Activated naive CD8-positive, alpha-beta T cell treated with anti-CD3 and anti-CD28 coated beads for 36 hours (primary cell): ENCODE measurements at regions not wholly inside any gene's neighbourhood (a gene's known extent, or its start where the extent isn't known, plus 50 kb on each side); places are given as distances from the start of the nearest gene placed in this dataset.
"Not testable (repeated sequence)": the region's sequence is repeated elsewhere in the genome, so short reads cannot be mapped to it uniquely, and the experiment has no call there.

Experiments
- DNase-seq: peaks from one replicate; pipeline ENCODE4 v3.0.0; 2021
- H3K27ac Mint-ChIP-seq: one replicate; pipeline ENCODE4 v1.8.0; 2022; ENCODE audit warnings: mild to moderate bottlenecking, moderate library complexity, mixed read lengths
- H3K27me3 Mint-ChIP-seq: one replicate; pipeline ENCODE4 v1.8.0; 2022; ENCODE audit warnings: mild to moderate bottlenecking, mixed read lengths
- H3K36me3 Mint-ChIP-seq: one replicate; pipeline ENCODE4 v1.8.0; 2021; ENCODE audit warnings: mild to moderate bottlenecking, mixed read lengths
- H3K4me1 Mint-ChIP-seq: one replicate; pipeline ENCODE4 v1.8.0; 2021; ENCODE audit warnings: mixed read lengths
- H3K4me3 Mint-ChIP-seq: one replicate; pipeline ENCODE4 v1.8.0; 2022; ENCODE audit warnings: mild to moderate bottlenecking, moderate library complexity, mixed read lengths
- H3K9me3 Mint-ChIP-seq: one replicate; pipeline ENCODE4 v1.8.0; 2022; ENCODE audit warnings: mixed read lengths

DNA sequence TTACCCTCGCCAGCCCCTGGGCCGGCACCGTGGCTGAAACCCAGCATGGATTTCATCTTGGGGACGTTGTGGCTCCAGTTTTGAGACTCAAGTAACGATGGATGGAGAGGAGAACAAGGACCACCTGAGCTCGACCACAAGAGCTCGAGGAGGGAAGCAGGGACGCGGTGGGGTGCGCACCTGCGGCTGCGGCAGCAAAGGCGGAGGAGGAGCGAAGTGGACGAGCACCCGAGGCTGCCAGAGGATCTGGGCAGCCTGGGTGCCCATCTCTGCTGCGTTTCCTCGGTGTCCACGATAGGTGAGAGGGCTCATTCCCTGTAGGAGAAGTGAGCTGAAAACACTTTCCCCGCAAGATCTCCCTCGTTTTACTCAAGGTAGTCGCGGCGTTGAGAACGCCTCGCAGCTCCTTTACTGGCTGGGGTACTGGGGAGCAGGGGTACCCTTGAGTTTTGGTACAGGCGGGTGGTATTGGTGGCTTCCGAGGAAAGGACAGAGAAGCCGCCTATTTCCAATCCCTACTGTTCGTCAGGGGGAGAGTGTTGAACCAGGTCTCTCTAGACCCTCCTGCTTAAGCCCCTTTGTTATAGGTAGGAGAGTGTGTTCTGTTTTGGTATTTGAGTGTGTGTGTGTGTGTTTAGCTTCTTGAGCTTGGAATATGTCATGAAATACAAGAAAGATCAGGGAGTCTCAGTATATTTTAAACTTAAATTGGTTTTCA, 137.7 kb downstream of the TRIM27 start:
- H3K36me3 Mint-ChIP-seq = peaks cover 23% of the 10 kb centered on the region
- no peak for DNase-seq
- no peak overlapping the region for H3K4me3 Mint-ChIP-seq
- H3K27me3 Mint-ChIP-seq = peaks cover 100% of the 10 kb centered on the region
- peaks cover 37% of the 10 kb centered on the region for H3K9me3 Mint-ChIP-seq
- no peak overlapping the region for H3K27ac Mint-ChIP-seq
- H3K4me1 Mint-ChIP-seq = peaks cover 15% of the 10 kb centered on the region

- Mint-ChIP-seq H3K36me3 (peaks cover 13% of the 10 kb centered on the region), H3K9me3 (peaks cover 33% of the 10 kb centered on the region), H3K27me3 (peaks cover 99% of the 10 kb centered on the region), H3K4me3 (peak overlapping the region; percentile 71), H3K27ac (peak overlapping the region; percentile 78), H3K4me1 (peaks cover 19% of the 10 kb centered on the region)
- DNase-seq = peak; percentile 41
Observed at GRCh38 chr6:28789553-28790083, 134.2 kb downstream of the TRIM27 start.

- peaks cover 99% of the 10 kb centered on the region for H3K27me3 Mint-ChIP-seq
- peaks cover 33% of the 10 kb centered on the region for H3K9me3 Mint-ChIP-seq
- peak overlapping the region; percentile 41 for H3K4me3 Mint-ChIP-seq
- H3K36me3 Mint-ChIP-seq = peaks cover 15% of the 10 kb centered on the region
- no peak for DNase-seq
- H3K4me1 Mint-ChIP-seq = peaks cover 23% of the 10 kb centered on the region
- H3K27ac Mint-ChIP-seq = no peak overlapping the region
Observed at GRCh38 chr6:28791002-28791383, 132.8 kb downstream of the TRIM27 start.

GRCh38 chr6:28794175-28795002, 129.4 kb downstream of the TRIM27 start:
- Mint-ChIP-seq H3K27ac (no peak overlapping the region), H3K4me3 (peak overlapping the region; percentile 48), H3K27me3 (peaks cover 93% of the 10 kb centered on the region), H3K9me3 (peaks cover 25% of the 10 kb centered on the region), H3K4me1 (peaks cover 25% of the 10 kb centered on the region), H3K36me3 (peaks cover 7% of the 10 kb centered on the region)
- DNase-seq = no peak

- Mint-ChIP-seq H3K9me3 (peaks cover 15% of the 10 kb centered on the region), H3K27me3 (peaks cover 92% of the 10 kb centered on the region), H3K4me1 (peaks cover 15% of the 10 kb centered on the region)
- H3K27ac Mint-ChIP-seq, H3K4me3 Mint-ChIP-seq, DNase-seq, H3K36me3 Mint-ChIP-seq: not testable (repeated sequence)
Observed at GRCh38 chr6:28800647-28801046, 123.1 kb downstream of the TRIM27 start.

GRCh38 chr6:28802417-28803336, 121.1 kb downstream of the TRIM27 start:
- peaks cover 11% of the 10 kb centered on the region for H3K9me3 Mint-ChIP-seq
- peak; percentile 42 for DNase-seq
- peak overlapping the region; percentile 63 for H3K27ac Mint-ChIP-seq
- H3K4me1 Mint-ChIP-seq = peaks cover 11% of the 10 kb centered on the region
- peaks cover 3% of the 10 kb centered on the region for H3K36me3 Mint-ChIP-seq
- peaks cover 92% of the 10 kb centered on the region for H3K27me3 Mint-ChIP-seq
- H3K4me3 Mint-ChIP-seq = peak overlapping the region; percentile 2

- H3K36me3 Mint-ChIP-seq = peaks cover 6% of the 10 kb centered on the region
- peaks cover 16% of the 10 kb centered on the region for H3K4me1 Mint-ChIP-seq
- no peak overlapping the region for H3K27ac Mint-ChIP-seq
- no peak overlapping the region for H3K4me3 Mint-ChIP-seq
- no peak for DNase-seq
- H3K9me3 Mint-ChIP-seq = peaks cover 16% of the 10 kb centered on the region
- H3K27me3 Mint-ChIP-seq = peaks cover 94% of the 10 kb centered on the region
Observed at GRCh38 chr6:28803337-28803709, 120.5 kb downstream of the TRIM27 start.

DNA sequence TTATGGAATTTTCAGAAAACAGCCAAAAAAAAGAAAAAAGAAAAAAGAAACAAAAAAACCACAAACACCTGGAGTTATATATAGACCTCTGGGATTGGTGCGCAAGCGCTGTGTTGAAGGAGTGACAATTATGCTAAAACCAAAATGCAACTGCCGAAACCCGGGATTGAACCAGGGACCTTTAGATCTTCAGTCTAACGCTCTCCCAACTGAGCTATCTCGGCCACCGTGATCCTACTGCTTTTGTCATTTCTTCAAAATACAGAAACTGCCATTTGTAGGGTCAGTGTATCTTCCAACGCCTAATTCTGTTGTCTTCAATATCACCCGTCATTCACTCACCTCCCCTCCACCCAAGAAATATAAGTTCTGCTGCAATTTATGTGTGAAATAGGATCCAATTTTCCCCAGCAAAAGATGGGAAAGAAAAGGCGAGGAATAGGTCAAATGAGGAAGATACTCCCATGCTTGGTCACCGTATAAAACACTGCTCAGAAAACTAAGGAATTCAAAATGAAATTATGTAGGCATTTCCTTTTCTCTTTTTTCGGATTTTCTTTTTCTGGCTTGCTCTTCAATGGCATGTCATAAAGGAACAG, 116.0 kb downstream of the TRIM27 start:
- Mint-ChIP-seq H3K9me3 (peaks cover 29% of the 10 kb centered on the region), H3K4me3 (peak overlapping the region; percentile 50), H3K27me3 (peaks cover 99% of the 10 kb centered on the region), H3K27ac (peak overlapping the region; percentile 50), H3K4me1 (peaks cover 30% of the 10 kb centered on the region), H3K36me3 (peaks cover 12% of the 10 kb centered on the region)
- DNase-seq = peak; percentile 44

- no peak for DNase-seq
- H3K9me3 Mint-ChIP-seq = peaks cover 30% of the 10 kb centered on the region
- H3K36me3 Mint-ChIP-seq = peaks cover 12% of the 10 kb centered on the region
- H3K27me3 Mint-ChIP-seq = peaks cover 99% of the 10 kb centered on the region
- peaks cover 24% of the 10 kb centered on the region for H3K4me1 Mint-ChIP-seq
- H3K27ac Mint-ChIP-seq = no peak overlapping the region
- peak overlapping the region; percentile 29 for H3K4me3 Mint-ChIP-seq
Observed at GRCh38 chr6:28808383-28808782, 115.4 kb downstream of the TRIM27 start.

DNA sequence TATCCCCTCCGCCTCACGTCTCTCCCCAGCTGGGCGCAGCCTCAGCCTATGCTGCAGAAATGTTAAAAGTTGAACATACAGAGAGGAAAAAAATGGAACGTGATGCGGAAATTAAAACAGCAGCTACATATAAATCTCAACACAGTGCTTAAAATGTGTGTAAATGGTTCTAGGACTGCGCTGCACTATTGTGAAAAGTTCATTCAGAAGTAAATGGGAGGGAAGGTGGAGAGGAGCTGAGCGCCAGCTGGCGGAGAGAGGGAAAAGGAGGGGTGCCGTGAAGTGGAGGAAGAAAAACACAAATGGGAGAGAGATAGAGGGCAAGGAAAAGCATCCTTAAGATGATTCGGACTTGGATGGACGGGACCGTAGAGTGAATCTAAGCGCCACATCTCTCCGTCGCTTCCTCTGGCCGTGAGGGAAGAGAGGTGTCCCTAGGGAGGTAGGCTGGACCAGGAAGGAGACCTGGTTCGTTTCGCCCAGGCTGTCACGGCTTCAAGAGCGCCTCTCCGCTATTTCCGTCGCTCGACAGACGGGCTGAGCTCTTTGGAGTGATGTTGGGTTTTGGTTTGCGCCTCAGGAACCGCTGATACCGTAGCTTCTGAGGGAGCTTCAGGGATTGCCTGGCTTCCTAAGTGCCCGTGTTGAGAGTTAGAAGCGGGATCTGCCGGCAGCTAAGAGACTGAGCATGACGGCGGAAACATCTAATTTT, 113.7 kb downstream of the TRIM27 start:
- Mint-ChIP-seq H3K4me3 (peak overlapping the region; percentile 57), H3K4me1 (peaks cover 27% of the 10 kb centered on the region), H3K27ac (no peak overlapping the region), H3K36me3 (peaks cover 14% of the 10 kb centered on the region), H3K9me3 (peaks cover 29% of the 10 kb centered on the region), H3K27me3 (peaks cover 100% of the 10 kb centered on the region)
- no peak for DNase-seq

DNA sequence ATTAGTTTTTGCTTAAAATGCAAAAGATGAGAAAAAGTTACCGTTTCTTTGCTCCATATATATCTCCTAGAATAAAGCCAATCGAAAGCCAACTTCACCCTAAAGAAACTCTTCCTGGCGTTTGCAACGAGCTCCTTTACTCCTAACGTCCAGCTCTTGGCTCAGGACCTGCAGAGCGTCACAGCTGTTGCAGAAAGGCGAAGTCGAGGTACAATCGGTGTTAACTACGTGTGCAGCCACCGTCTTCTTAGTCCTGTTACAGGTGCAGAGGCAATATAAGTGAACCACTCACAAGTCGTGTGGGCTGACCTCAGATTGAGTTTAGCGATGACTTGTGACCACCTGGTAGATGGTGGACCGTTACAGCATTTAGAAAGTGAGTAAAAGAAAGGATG, 113.1 kb downstream of the TRIM27 start:
- peaks cover 100% of the 10 kb centered on the region for H3K27me3 Mint-ChIP-seq
- peaks cover 29% of the 10 kb centered on the region for H3K9me3 Mint-ChIP-seq
- no peak overlapping the region for H3K27ac Mint-ChIP-seq
- DNase-seq = no peak
- peaks cover 27% of the 10 kb centered on the region for H3K4me1 Mint-ChIP-seq
- H3K4me3 Mint-ChIP-seq = no peak overlapping the region
- peaks cover 14% of the 10 kb centered on the region for H3K36me3 Mint-ChIP-seq

- peak overlapping the region; percentile 39 for H3K27ac Mint-ChIP-seq
- H3K9me3 Mint-ChIP-seq = peaks cover 32% of the 10 kb centered on the region
- peaks cover 14% of the 10 kb centered on the region for H3K36me3 Mint-ChIP-seq
- peaks cover 30% of the 10 kb centered on the region for H3K4me1 Mint-ChIP-seq
- DNase-seq = no peak
- peaks cover 100% of the 10 kb centered on the region for H3K27me3 Mint-ChIP-seq
- peak overlapping the region; percentile 20 for H3K4me3 Mint-ChIP-seq
Observed at GRCh38 chr6:28811873-28812272, 111.9 kb downstream of the TRIM27 start.

- no peak overlapping the region for H3K27ac Mint-ChIP-seq
- no peak overlapping the region for H3K4me3 Mint-ChIP-seq
- no peak for DNase-seq
- peaks cover 100% of the 10 kb centered on the region for H3K27me3 Mint-ChIP-seq
- H3K4me1 Mint-ChIP-seq = peaks cover 33% of the 10 kb centered on the region
- H3K9me3 Mint-ChIP-seq = peaks cover 28% of the 10 kb centered on the region
- peaks cover 11% of the 10 kb centered on the region for H3K36me3 Mint-ChIP-seq
Observed at GRCh38 chr6:28812778-28813569, 110.8 kb downstream of the TRIM27 start.
